H9 (cell line): ENCODE measurements at regions not wholly inside any gene's neighbourhood (a gene's known extent, or its start where the extent isn't known, plus 50 kb on each side); places are given as distances from the start of the nearest gene placed in this dataset.

ENCODE experiments used
- DNase-seq: peaks from one replicate; pipeline ENCODE4 v3.0.0-alpha.2; 2017
- H2AFZ ChIP-seq: one replicate; pipeline ENCODE4 v1.6.1; 2013; ENCODE audit warnings: mild to moderate bottlenecking, low read length, control low read depth, moderate library complexity
- H2AK5ac ChIP-seq: 2 replicates; pipeline ENCODE4 v1.6.1; 2013; ENCODE audit warnings: low read length, control low read depth, mixed read lengths; ENCODE audit not compliant: insufficient read length
- H2BK120ac ChIP-seq: one replicate; pipeline ENCODE4 v1.6.1; 2013; ENCODE audit warnings: low read depth, mild to moderate bottlenecking, low read length, control low read depth, inconsistent platforms; ENCODE audit not compliant: poor library complexity, severe bottlenecking
- H2BK12ac ChIP-seq: 2 replicates; pipeline ENCODE4 v1.6.1; 2013; ENCODE audit warnings: low read length, control low read depth, mixed read lengths, low read depth; ENCODE audit not compliant: insufficient read length
- H2BK15ac ChIP-seq: 2 replicates; pipeline ENCODE4 v1.6.1; 2013; ENCODE audit warnings: low read depth, low read length, control low read depth
- H2BK20ac ChIP-seq: one replicate; pipeline ENCODE4 v1.6.1; 2013; ENCODE audit warnings: low read depth, mild to moderate bottlenecking, low read length, control low read depth, inconsistent platforms; ENCODE audit not compliant: poor library complexity, severe bottlenecking
- H2BK5ac ChIP-seq: 2 replicates; pipeline ENCODE4 v1.6.1; 2013; ENCODE audit warnings: low read length, control low read depth, mixed read lengths; ENCODE audit not compliant: insufficient read length
- H3K14ac ChIP-seq: 2 replicates; pipeline ENCODE4 v1.6.1; 2013; ENCODE audit warnings: low read length, control low read depth; ENCODE audit not compliant: insufficient read depth
- H3K18ac ChIP-seq: 2 replicates; pipeline ENCODE4 v1.6.1; 2013; ENCODE audit warnings: low read depth, mild to moderate bottlenecking, mixed read lengths, low read length, control low read depth; ENCODE audit not compliant: insufficient read length
- H3K23ac ChIP-seq: 2 replicates; pipeline ENCODE4 v1.6.1; 2013; ENCODE audit warnings: low read length, control low read depth, mixed read lengths, low read depth; ENCODE audit not compliant: insufficient read length
- H3K23me2 ChIP-seq: 2 replicates; pipeline ENCODE4 v1.6.1; 2013; ENCODE audit warnings: low read depth, mild to moderate bottlenecking, mixed read lengths, low read length, control low read depth; ENCODE audit not compliant: insufficient read length, poor library complexity, severe bottlenecking
- H3K27ac ChIP-seq: 2 replicates; pipeline ENCODE4 v1.5.1; 2013; ENCODE audit warnings: low read length, control low read depth, mixed read lengths, low read depth; ENCODE audit not compliant: insufficient read length
- H3K27me3 ChIP-seq: 2 replicates; pipeline ENCODE4 v1.6.1; 2013; ENCODE audit warnings: low read length, control low read depth, inconsistent platforms; ENCODE audit not compliant: insufficient read depth
- H3K4ac ChIP-seq: 2 replicates; pipeline ENCODE4 v1.6.1; 2013; ENCODE audit warnings: low read depth, mild to moderate bottlenecking, control low read depth, inconsistent platforms, low read length, moderate library complexity
- H3K4me1 ChIP-seq: 2 replicates; pipeline ENCODE4 v1.6.1; 2013; ENCODE audit warnings: low read length, control low read depth, inconsistent platforms; ENCODE audit not compliant: insufficient read depth
- H3K4me2 ChIP-seq: 2 replicates; pipeline ENCODE4 v1.6.1; 2013; ENCODE audit warnings: low read length, control low read depth, mixed read lengths; ENCODE audit not compliant: insufficient read length, insufficient read depth
- H3K56ac ChIP-seq: 2 replicates; pipeline ENCODE4 v1.6.1; 2013; ENCODE audit warnings: low read depth, mild to moderate bottlenecking, mixed read lengths, low read length, control low read depth; ENCODE audit not compliant: insufficient read length
- H3K79me1 ChIP-seq: 2 replicates; pipeline ENCODE4 v1.6.1; 2013; ENCODE audit warnings: low read depth, mild to moderate bottlenecking, moderate library complexity, low read length, control low read depth, inconsistent platforms; ENCODE audit not compliant: insufficient read depth, poor library complexity, severe bottlenecking
- H3K79me2 ChIP-seq: 2 replicates; pipeline ENCODE4 v1.6.1; 2013; ENCODE audit warnings: low read length, control low read depth, inconsistent platforms; ENCODE audit not compliant: insufficient read depth
- H3K9ac ChIP-seq: 2 replicates; pipeline ENCODE4 v1.6.1; 2013; ENCODE audit warnings: low read length, control low read depth, mixed read lengths; ENCODE audit not compliant: insufficient read length; ENCODE audit errors: extremely low read depth
- H3K9me3 ChIP-seq: one replicate; pipeline ENCODE4 v1.6.1; 2013; ENCODE audit warnings: low read depth, low read length, inconsistent platforms; ENCODE audit not compliant: control insufficient read depth
- H3T11ph ChIP-seq: one replicate; pipeline ENCODE4 v1.6.1; 2013; ENCODE audit warnings: mild to moderate bottlenecking, low read length, control low read depth, inconsistent platforms
- H4K20me1 ChIP-seq: one replicate; pipeline ENCODE4 v1.6.1; 2013; ENCODE audit not compliant: control insufficient read depth, insufficient read length, insufficient read depth
- H4K5ac ChIP-seq: 2 replicates; pipeline ENCODE4 v1.6.1; 2013; ENCODE audit warnings: low read depth, mild to moderate bottlenecking, mixed read lengths, low read length, control low read depth; ENCODE audit not compliant: insufficient read length
- H4K8ac ChIP-seq: replicated peaks from 2 replicates; pipeline ENCODE4 v1.6.1; 2013; ENCODE audit warnings: low read length, control low read depth, mixed read lengths, low read depth; ENCODE audit not compliant: insufficient read length
- H4K91ac ChIP-seq: 2 replicates; pipeline ENCODE4 v1.6.1; 2013; ENCODE audit warnings: low read depth, mild to moderate bottlenecking, moderate library complexity, mixed read lengths, low read length, control low read depth; ENCODE audit not compliant: insufficient read length
- H3K27ac Mint-ChIP-seq, 3 experiments: 2 replicates in 2 of 3; 3 replicates in 1 of 3; pipeline ENCODE4 v1.8.0; 2020 to 2021; ENCODE audit warnings: mixed read lengths in 3 of 3, mild to moderate bottlenecking in 1 of 3, moderate library complexity in 1 of 3
- H3K27me3 Mint-ChIP-seq: 2 replicates; pipeline ENCODE4 v1.8.0; 2021; ENCODE audit warnings: low read depth, mild to moderate bottlenecking, moderate library complexity, mixed read lengths
- H3K36me3 Mint-ChIP-seq, 3 experiments: 2 replicates in 2 of 3; 3 replicates in 1 of 3; pipeline ENCODE4 v1.8.0; 2020 to 2021; ENCODE audit warnings: low read depth in 3 of 3, mixed read lengths in 3 of 3; ENCODE audit not compliant: insufficient read depth in 1 of 3
- H3K4me1 Mint-ChIP-seq, 2 experiments: 2 replicates each; pipeline ENCODE4 v1.8.0; 2020; ENCODE audit warnings: mixed read lengths in 2 of 2
- H3K4me3 Mint-ChIP-seq, 2 experiments: 2 replicates in 1 of 2; 3 replicates in 1 of 2; pipeline ENCODE4 v1.8.0; 2020 to 2021; ENCODE audit warnings: mild to moderate bottlenecking in 2 of 2, mixed read lengths in 2 of 2, moderate library complexity in 1 of 2
- H3K9me3 Mint-ChIP-seq, 2 experiments: 2 replicates in 1 of 2; 3 replicates in 1 of 2; pipeline ENCODE4 v1.8.0; 2020; ENCODE audit warnings: mild to moderate bottlenecking in 2 of 2, mixed read lengths in 2 of 2, moderate library complexity in 1 of 2
- WGBS: extraction: QIAGEN DNeasy Blood & Tissue Kit; methylation state at CpG from one replicate; pipeline ENCODE4 v1.1.7; 2013; ENCODE audit warnings: missing lambda C conversion rate, low lambda C conversion rate, mixed read lengths; ENCODE audit not compliant: insufficient read length; ENCODE audit errors: extremely low coverage; 5-methylcytosine and 5-hydroxymethylcytosine counted together
- TF ChIP-seq, protein P1 (sequence below): fragments of 200-600 bp; sonication (generic); conservative IDR thresholded peaks from 3 replicates; pipeline ENCODE4 v1.8.0; 2021; ENCODE audit warnings: antibody characterized with exemption, mild to moderate bottlenecking

GRCh38 chr5:17127743-17128231, 89.6 kb upstream of the BASP1 start:
- no peaks in the 10 kb centered on the region for H3K23me2 ChIP-seq
- H2AFZ ChIP-seq, result no peak overlapping the region
- no peaks in the 10 kb centered on the region for H3K79me1 ChIP-seq
- H4K8ac ChIP-seq, result no peak overlapping the region
- H3K27me3 Mint-ChIP-seq, result no peaks in the 10 kb centered on the region; the same call in 1 of the 2 replicates
- TF ChIP-seq, protein P1, sequence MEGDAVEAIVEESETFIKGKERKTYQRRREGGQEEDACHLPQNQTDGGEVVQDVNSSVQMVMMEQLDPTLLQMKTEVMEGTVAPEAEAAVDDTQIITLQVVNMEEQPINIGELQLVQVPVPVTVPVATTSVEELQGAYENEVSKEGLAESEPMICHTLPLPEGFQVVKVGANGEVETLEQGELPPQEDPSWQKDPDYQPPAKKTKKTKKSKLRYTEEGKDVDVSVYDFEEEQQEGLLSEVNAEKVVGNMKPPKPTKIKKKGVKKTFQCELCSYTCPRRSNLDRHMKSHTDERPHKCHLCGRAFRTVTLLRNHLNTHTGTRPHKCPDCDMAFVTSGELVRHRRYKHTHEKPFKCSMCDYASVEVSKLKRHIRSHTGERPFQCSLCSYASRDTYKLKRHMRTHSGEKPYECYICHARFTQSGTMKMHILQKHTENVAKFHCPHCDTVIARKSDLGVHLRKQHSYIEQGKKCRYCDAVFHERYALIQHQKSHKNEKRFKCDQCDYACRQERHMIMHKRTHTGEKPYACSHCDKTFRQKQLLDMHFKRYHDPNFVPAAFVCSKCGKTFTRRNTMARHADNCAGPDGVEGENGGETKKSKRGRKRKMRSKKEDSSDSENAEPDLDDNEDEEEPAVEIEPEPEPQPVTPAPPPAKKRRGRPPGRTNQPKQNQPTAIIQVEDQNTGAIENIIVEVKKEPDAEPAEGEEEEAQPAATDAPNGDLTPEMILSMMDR, result no peak
- no peak overlapping the region for H3K56ac ChIP-seq
- H3T11ph ChIP-seq, result no peak overlapping the region
- H3K9ac ChIP-seq, result no peak overlapping the region
- no peaks in the 10 kb centered on the region for H3K27me3 ChIP-seq
- no peak overlapping the region for H4K91ac ChIP-seq
- H3K36me3 Mint-ChIP-seq, result peaks cover 0 to 5% (median 0%) of the 10 kb centered on the region in 3 experiments; a peak in 1 of 7 replicates
- H3K14ac ChIP-seq, result no peak overlapping the region
- no peak for DNase-seq
- no CpG with 5 or more reads among the region's 8 CpGs for WGBS
- no peak overlapping the region for H2BK120ac ChIP-seq
- no peak overlapping the region for H2BK20ac ChIP-seq
- no peak overlapping the region for H3K4me3 Mint-ChIP-seq
- H2BK15ac ChIP-seq, result no peak overlapping the region
- no peak overlapping the region for H4K5ac ChIP-seq
- no peak overlapping the region for H2BK5ac ChIP-seq
- H3K9me3 Mint-ChIP-seq, result no peaks in the 10 kb centered on the region; a peak in 1 of 5 replicates
- H3K27ac Mint-ChIP-seq, result no peak overlapping the region
- H2BK12ac ChIP-seq, result no peak overlapping the region
- peaks cover 11% of the 10 kb centered on the region in 2 experiments for H3K4me1 Mint-ChIP-seq
- no peak overlapping the region for H3K27ac ChIP-seq
- no peak overlapping the region for H3K18ac ChIP-seq
- H2AK5ac ChIP-seq, result no peak overlapping the region
- H3K79me2 ChIP-seq, result no peaks in the 10 kb centered on the region
- no peaks in the 10 kb centered on the region for H4K20me1 ChIP-seq
- no peak overlapping the region for H3K23ac ChIP-seq
- no peaks in the 10 kb centered on the region for H3K9me3 ChIP-seq
- no peaks in the 10 kb centered on the region for H3K4me1 ChIP-seq
- H3K4ac ChIP-seq, result no peak overlapping the region
- H3K4me2 ChIP-seq, result no peak overlapping the region
